ENCODE measurements at regions not wholly inside any gene's neighbourhood (a gene's known extent, or its start where the extent isn't known, plus 50 kb on each side); places are given as distances from the start of the nearest gene placed in this dataset.

DNA sequence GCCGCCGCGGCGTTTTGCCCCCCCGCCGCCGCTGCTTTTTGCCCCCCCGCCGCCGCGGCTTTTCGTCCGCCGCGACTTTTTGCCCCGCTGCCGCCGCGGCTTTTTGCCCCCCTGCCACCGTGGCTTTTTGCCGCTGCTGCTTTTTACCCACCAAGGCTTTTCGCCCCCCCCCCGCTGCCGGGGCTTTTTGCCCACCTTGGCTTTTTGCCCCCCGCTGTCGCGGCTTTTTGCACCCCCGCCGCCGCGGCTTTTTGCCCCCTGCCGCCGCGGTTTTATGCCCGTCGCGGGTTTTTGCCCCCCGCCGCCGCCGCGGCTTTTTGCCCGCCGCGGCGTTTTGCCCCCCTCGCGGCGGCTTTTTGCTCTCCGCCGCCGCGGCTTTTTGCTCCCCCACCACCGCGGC, 1343.0 kb downstream of the TP53TG3F start:
- H4K8ac ChIP-seq (ENCODE audit: extremely low read depth, insufficient read depth, low read length), result no peak overlapping the region
- H3K4me2 ChIP-seq (ENCODE audit: insufficient read depth in 1 of 2, low read depth in 2 of 2, low read length in 2 of 2), result no peak overlapping the region
- no peaks in the 10 kb centered on the region for H3K79me2 ChIP-seq (ENCODE audit: control insufficient read depth in 1 of 2, insufficient read depth in 2 of 2, low read length in 2 of 2)
- H2BK120ac ChIP-seq (replicated peaks; ENCODE audit: low read depth, low read length), result no peak overlapping the region
- H2BK12ac ChIP-seq (ENCODE audit: low read depth, low read length), result no peak overlapping the region
- H3K27ac ChIP-seq (ENCODE audit: low read depth, low read length), result no peak overlapping the region
- H3K23me2 ChIP-seq (ENCODE audit: low read depth, low read length), result no peaks in the 10 kb centered on the region
- H3K4ac ChIP-seq (replicated peaks; ENCODE audit: insufficient read length, low read depth, low read length), result no peak overlapping the region
- H3K14ac ChIP-seq (ENCODE audit: insufficient read length), result no peak overlapping the region
- no peaks in the 10 kb centered on the region for H4K20me1 ChIP-seq (replicated peaks in 1 of 2; ENCODE audit: control insufficient read depth in 1 of 2, insufficient read depth in 2 of 2, low read length in 2 of 2)
- H3K4me3 ChIP-seq (ENCODE audit: extremely low read depth in 1 of 4, insufficient read depth in 2 of 4, low read depth in 3 of 4, low read length in 4 of 4), result no peak overlapping the region
- H2AK5ac ChIP-seq (ENCODE audit: low read depth, low read length), result no peak overlapping the region
- no peaks in the 10 kb centered on the region for H3K79me1 ChIP-seq (ENCODE audit: low read depth, low read length)
- no CpG with 5 or more reads among the region's 55 CpGs for WGBS, 2 experiments (ENCODE audit: extremely low coverage in 1 of 2, insufficient coverage in 1 of 2, insufficient read length in 1 of 2, insufficient replicate concordance in 2 of 2, low coverage in 1 of 2, low lambda C conversion rate in 2 of 2, missing lambda C conversion rate in 1 of 2)
- H2BK15ac ChIP-seq (ENCODE audit: low read length), result no peak overlapping the region
- ChIA-PET POLR2A (ENCODE audit: partially characterized antibody) (no interaction called here), CTCF (ENCODE audit: partially characterized antibody) (no interaction called here)
- H2BK5ac ChIP-seq (ENCODE audit: low read depth, low read length), result no peak overlapping the region
- no peak overlapping the region for H2BK20ac ChIP-seq (ENCODE audit: low read length)
- FAIRE-seq (no peak), DNase-seq (ENCODE audit: low read depth in 1 of 2, low spot score in 2 of 2) (no peak)
- no peak overlapping the region for H3K56ac ChIP-seq (replicated peaks; ENCODE audit: insufficient read length, low read depth, low read length)
- no peaks in the 10 kb centered on the region for H3K27me3 ChIP-seq (replicated peaks in 1 of 4; ENCODE audit: control insufficient read depth in 3 of 4, extremely low read depth in 1 of 4, insufficient read depth in 3 of 4, low read length in 3 of 4)
- no peak overlapping the region for H3K23ac ChIP-seq (ENCODE audit: insufficient read length)
- H3K9me3 ChIP-seq (ENCODE audit: insufficient read depth in 2 of 2, low read depth in 1 of 2, low read length in 1 of 2), result peaks cover 6 to 36% of the 10 kb centered on the region in 2 experiments; a peak in 3 of 4 replicates
- H3K9ac ChIP-seq (replicated peaks in 1 of 4; ENCODE audit: extremely low read depth in 1 of 4, low read depth in 3 of 4, low read length in 3 of 4), result no peak overlapping the region
- H3K36me3 ChIP-seq (ENCODE audit: control insufficient read depth in 2 of 4, insufficient read depth in 4 of 4, low read length in 3 of 4), result peaks cover 0 to 5% (median 0%) of the 10 kb centered on the region in 4 experiments; a peak in 1 of 8 replicates
- H4K91ac ChIP-seq (replicated peaks; ENCODE audit: insufficient read length, low read length), result no peak overlapping the region
- no peak overlapping the region for H3K18ac ChIP-seq (ENCODE audit: extremely low read depth, low read length)
- H3K4me1 ChIP-seq (replicated peaks in 1 of 4; ENCODE audit: control insufficient read depth in 3 of 4, insufficient read depth in 4 of 4, low read length in 3 of 4), result no peaks in the 10 kb centered on the region
- H4K5ac ChIP-seq (ENCODE audit: insufficient read length, low read depth, low read length), result no peak overlapping the region
- H2AFZ ChIP-seq (ENCODE audit: low read length), result no peak overlapping the region
- TF ChIP-seq SP1 (IDR thresholded peaks at IDR 0.05; ENCODE audit: low read depth, low read length) (no peak), POLR2AphosphoS5 (IDR thresholded peaks at IDR 0.05; ENCODE audit: low read depth, low read length) (no peak), BCL11A (IDR thresholded peaks at IDR 0.05; ENCODE audit: low read depth in 2 of 2, low read length in 2 of 2) (no peak), BACH1 (IDR thresholded peaks at IDR 0.05; ENCODE audit: low read length) (no peak), CBX5 (IDR thresholded peaks at IDR 0.05; ENCODE audit: low read depth, low read length) (no peak), CREB1 (IDR thresholded peaks at IDR 0.05) (no peak), SIN3A (conservative IDR thresholded peaks at IDR 0.05 in 1 of 2, IDR thresholded peaks at IDR 0.05 in 1 of 2; ENCODE audit: low read depth in 1 of 2, low read length in 2 of 2) (no peak)
- TF ChIP-seq, protein P1, sequence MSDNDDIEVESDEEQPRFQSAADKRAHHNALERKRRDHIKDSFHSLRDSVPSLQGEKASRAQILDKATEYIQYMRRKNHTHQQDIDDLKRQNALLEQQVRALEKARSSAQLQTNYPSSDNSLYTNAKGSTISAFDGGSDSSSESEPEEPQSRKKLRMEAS (IDR thresholded peaks at IDR 0.05), result no peak
